HG02970 (cell line): ENCODE measurements at regions not wholly inside any gene's neighbourhood (a gene's known extent, or its start where the extent isn't known, plus 50 kb on each side); places are given as distances from the start of the nearest gene placed in this dataset.
"Not testable (repeated sequence)": the region's sequence is repeated elsewhere in the genome, so short reads cannot be mapped to it uniquely, and the experiment has no call there.

Experiments
- ATAC-seq: cut with Tn5 transposase; IDR thresholded peaks from one replicate; pipeline ENCODE4 v1.9.1; 2021; ENCODE audit warnings: mild to moderate bottlenecking, moderate library complexity, moderate number of reproducible peaks; ENCODE audit not compliant: unreplicated experiment, low FRiP score

DNA sequence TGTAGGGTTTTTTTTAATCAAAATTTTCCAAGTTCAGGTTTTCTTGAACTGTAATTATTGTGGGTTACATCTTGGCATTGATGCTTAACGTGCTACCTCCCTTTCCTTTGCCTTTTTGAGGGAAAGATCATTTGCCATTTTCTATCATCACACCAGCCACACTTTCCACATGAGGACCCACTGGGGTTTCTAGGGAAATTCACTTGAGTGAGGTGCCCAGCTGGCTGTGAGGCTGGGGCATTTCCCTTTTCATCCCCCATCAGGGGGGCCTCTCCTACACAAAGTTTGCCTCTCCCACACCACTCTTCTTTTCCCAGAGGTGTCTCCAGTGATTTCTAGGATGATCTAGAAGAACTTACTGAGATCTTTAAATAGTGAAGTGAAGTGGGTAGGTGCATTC is 335.7 kb downstream of the BMP4 start:
- no peak for ATAC-seq

DNA sequence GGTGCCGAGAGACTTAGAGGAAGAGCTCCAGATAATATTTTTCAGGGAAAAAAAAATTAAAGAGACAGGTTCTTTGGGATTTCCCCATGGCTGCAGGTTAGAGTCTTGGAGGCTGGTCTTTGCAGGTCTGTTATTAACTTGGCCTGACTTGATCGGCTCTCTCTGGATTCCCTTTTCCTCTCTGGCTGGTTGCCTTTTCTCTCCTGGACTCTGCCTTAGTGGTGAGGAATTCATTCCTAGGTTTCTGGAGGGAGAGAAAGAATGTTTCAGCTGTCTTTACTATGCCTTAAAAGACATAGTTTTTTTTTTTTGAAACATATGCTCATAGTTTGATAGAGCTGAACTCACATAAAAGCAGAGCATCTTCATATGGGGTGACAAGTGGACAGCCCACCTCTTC is 336.3 kb downstream of the BMP4 start:
- no peak for ATAC-seq

DNA sequence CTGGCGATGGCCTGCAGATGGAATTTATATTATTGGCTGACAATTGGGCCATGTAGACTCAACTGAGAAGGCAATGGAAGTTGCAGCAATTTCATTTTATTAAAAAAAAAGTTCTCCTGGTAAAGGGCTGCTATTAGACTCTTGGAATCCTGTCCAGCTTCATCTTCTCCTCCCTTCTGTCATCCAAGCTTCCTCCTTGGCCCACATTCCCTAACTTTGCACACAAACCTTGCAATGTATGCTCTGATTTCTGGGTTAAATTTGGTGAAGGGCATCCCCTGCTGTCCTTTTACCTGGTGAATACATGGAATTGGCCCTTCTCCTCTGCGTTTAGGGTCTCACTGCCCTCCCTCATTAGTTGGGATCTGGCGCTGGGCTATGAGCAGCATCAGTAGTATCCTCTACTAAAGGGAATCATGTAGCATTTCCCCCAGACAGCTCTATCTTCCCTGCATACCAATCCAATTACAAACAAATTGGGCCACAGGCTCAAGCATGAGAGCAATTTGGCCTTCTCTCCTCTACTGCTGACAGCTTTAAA is 336.9 kb downstream of the BMP4 start:
- no peak for ATAC-seq

DNA sequence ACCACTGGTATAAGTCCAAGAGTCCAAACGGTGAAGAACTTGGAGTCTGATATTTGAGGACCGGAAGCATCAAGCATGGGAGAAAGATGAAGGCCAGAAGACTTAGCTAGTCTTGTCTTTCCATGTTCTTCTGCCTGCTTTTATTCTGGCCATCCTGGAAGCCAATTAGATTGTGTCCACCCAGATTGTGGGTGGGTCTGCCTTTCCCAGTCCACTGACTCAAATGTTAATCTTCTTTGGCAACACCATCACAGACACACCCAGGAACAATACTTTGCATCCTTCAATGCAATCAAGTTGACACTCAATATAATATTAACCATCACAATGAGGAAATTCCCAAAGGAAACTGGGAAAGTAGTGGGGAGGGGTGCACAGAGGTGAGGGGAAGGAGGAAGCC is 340.1 kb downstream of the BMP4 start:
- not testable (repeated sequence) for ATAC-seq

DNA sequence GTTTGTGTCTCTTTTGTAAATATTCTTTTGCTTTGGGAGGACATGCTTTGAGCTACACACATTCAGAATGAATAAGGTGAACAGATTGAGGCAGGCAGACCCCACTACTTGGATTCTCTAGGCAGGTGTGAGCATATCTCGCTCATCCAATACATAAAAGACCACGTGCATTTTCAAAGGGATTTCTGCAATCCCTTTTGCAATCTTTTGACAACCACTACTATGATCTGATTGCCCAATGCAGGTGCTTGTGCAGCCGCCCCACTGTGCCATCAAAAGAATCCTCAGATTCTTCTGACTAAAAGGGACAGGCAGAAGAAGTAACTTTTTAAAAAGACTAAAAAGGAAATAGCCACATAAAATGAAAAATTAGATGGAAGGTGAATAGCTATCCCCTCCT is 341.4 kb downstream of the BMP4 start:
- no peak for ATAC-seq

DNA sequence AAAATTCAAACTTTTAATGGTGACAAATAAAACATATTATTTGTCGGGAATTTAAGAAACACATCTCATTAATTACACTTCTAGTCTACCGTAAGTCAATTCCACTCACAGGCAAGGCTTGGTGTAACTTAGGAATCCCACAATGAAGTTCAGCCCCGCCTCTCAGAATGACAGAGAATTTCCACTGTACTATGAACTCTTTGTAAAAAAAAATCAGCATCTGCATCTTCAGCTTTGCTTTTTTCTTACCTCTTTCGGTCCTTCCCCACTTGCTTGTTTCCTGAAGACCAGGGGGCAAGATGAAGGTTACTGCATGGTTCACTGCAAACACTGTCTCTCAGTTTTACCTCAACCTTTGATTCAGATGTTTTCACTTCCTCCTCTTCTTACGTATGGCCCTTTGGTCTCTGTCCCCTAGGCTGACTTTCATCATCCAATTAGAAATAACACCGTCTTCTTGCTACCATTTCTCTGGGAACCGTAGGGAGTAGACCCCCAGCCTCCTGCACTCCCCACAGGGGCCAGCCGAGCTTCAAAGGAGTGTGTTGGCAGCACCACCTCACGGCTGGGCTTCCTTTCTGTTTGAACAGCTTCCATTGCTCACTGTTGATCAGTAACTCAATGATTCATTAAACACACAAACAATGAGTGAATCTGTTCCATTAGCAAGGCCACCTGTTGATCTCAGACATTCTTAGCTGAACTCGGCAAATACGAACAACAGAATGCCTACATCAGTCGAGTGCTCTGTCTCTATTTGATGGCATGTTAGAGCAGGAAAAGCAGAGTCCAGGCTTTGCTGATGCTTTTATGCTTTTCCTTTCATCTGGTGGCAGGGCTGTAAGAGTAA is 343.0 kb downstream of the BMP4 start:
- peak; percentile 98 for ATAC-seq

DNA sequence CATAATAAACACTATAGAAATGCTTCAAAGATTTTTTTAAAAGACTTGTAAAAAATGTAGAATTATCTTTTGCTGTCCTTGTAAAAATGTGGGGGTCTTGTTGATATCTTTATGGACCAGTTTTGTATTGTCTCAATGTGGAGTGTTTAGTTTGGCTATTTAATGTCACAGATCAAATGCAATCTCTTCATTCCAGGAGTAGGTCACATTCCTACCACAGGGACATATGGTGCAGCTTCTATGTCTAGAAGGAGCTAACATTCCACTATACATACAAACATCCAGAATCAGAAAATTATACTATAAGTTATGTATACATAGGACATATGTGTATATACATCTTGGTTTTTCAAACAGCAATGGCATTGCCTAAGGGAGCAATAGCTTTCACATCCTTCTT is 345.7 kb downstream of the BMP4 start:
- ATAC-seq: no peak

DNA sequence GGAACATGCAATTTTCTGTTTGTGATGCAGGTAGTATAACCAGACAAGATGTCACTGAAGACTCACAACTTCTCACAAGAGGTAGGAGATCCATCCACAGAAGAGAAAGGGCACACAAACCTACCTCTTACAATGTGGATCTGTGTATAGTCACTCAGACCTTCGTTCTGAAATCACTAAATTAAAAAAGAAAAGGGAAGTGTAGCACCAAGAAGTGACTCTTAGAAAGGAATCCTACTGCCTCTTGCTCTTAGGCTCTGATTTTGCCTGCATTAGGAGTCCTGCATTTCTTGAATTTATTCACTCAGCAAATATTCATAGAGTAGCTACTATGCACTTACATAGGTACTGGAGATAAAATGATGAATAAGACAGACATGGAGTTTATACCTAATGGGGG is 347.6 kb downstream of the BMP4 start:
- ATAC-seq: no peak

DNA sequence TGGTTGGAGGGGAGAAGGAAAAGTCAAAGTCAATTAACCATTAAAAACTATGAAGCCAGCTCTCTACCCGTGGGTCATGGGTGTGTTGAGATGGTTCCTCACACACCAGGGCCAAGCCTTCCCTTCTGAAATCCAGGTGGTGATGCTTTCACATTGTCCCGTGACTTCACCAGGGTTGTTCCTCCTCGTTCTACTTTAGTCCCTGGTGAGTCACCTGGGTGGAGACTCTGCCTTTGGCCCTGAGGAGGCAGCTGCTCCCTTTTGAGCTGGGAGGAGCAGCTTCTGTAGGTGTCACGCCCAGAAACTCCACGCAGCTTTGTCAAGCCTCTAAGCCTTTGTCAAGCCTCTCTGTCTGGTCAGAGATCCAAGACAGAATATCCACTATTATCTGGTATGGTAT is 348.3 kb downstream of the BMP4 start:
- no peak for ATAC-seq

DNA sequence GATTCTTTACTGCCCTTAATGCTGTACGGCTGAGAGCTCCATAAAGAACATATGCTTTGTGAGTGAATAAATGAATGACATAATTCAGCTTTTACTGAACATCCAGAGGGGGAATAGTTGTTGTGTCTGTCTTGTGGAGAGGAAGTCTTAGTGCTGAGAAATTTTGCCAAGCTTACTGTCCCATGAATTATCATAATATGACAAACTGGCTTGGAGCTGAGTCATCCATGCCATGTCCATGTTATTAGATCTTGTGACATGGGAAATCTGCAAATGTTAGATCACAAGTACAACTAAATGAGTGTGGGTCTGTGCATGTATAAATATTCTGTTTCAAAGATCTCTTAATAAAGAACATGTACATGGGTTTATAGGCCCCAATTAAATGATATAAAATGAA is 350.4 kb downstream of the BMP4 start:
- ATAC-seq: no peak

DNA sequence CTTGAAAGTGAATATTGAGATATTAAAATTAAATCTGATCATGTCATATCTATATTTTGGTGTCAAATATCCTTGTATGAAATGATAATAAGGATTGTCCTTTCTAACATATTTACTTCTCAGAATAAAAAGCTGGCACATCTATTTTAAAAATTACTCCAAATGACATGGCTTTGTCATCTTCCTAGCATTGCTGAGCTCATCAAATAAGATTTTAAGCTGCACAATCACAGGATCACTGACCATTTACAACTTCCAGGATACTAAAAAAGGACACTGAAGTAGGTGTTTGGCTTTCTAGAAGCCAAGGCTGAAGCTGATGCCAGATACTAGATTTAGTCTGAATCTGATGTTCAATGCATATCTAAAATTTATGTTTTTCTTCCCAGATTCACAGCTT is 351.1 kb downstream of the BMP4 start:
- ATAC-seq: no peak

DNA sequence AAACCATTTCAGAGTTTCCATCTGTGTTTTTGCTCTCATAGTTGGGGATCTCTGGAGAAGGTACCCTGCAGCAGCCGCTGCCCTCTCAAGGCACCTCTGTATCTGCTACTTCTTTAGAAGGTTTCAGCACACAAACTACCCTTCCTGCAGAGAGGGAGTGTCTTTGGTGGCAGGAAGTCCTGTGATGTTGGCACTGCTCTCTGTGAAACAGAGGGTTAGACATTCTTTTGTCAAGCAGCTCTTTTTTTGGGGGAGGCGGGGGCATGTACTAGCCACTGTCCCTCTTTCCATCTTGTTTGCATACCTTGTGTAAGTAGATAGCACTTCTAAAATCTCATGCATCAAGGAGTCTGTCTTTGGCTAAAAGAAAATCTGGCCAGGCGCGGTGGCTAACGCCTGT is 352.6 kb downstream of the BMP4 start:
- ATAC-seq: no peak

DNA sequence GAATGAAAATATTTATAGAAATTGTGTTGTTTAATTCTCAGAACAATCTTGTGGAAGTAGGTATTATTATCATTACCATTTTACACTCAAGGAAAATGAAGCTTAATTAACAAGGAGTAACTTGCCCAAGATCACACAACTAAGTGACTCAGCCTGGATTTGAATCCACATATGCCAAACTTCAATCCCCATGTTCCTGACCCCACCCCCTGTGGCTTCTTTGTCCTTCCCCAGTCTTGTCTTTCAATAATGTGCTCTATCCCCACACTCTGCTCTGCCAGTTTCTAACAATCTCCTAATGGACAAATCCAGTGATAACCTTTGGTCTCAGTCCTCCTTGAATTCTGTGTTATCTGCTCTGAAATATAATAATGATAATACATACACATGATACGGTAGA is 355.2 kb downstream of the BMP4 start:
- no peak for ATAC-seq

DNA sequence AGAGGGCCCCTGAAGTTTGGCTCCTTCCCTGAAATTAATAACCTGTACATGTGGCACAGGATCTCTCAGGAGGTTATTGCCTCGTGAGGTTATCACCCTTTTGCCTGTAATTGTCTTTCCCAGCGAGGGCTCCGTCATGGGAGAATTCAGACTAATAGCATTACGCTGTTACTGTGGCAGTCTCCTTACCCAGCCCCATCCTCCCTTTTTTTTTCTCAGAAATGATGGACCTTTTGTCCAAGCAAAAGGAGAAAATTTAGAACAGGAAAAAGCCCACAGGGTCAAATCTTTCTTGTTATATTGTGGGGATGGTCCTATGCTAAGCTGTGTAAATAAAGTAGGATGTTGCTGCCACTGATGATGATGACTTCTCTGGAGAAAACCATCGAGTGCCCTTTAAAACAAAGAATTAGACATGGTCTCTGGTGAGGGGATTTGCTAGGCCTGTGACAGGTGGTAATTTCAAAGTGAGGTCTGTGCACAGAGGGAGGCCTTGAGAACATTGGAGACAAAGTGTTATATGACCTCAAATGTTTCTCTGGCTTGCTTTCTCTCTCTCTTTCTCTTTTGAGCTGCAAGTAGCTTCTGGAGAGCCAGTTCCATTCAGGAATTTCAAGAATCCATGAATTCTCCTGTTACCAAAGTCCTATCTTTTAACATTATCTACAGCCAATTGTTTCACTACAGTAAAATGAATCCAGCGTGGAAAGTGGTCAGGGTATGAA is 357.2 kb downstream of the BMP4 start:
- ATAC-seq: no peak

DNA sequence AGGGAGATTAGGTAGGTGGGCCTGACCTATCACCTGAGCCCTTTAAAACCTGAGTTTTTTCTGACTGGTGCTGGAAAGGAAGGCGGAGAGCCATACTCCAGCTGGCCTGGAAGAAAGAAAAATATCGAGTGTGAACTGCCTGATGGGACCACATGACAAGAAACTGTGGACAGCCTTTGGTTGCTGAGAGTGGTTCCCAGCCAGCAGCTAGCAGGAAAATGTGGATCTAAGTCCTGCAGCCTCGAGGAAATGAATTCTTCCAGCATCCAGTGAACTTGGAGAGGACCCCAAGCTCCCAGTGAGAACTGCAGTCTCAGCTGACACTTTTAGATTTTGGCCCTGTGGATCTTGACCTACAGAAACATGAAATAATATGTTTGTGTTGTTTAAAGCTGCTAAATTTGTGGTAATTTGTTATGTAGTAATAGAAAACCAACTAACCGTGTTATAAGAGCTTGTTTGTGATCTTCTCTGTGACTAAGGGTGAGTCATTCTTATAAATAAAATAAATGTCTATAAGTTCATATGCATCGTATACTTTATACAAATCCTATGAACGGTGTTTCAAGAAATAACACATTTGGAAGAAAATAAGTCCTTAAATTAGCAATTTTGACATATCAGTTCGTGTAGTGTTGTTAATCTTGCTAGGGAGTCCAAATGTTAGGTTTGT is 359.6 kb downstream of the BMP4 start:
- ATAC-seq: no peak

DNA sequence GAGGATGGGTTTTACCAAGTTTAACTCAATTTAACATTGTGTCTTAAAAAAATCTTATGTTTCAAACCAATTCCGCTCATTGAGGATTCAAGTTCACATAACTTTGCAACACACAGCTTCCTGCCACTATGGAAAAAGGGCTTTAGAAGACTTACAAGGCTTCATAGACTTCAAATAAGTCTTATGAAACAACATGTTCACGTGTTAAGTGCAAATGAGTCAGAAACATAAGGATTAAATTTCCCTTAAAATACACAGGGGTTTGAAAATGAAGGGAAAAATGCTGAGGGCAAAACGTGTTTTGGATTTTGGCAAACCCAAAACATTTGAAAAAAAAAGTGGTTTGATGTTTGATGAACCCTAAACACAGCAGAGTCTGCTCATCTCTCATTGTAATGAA is 364.8 kb downstream of the BMP4 start:
- no peak for ATAC-seq

DNA sequence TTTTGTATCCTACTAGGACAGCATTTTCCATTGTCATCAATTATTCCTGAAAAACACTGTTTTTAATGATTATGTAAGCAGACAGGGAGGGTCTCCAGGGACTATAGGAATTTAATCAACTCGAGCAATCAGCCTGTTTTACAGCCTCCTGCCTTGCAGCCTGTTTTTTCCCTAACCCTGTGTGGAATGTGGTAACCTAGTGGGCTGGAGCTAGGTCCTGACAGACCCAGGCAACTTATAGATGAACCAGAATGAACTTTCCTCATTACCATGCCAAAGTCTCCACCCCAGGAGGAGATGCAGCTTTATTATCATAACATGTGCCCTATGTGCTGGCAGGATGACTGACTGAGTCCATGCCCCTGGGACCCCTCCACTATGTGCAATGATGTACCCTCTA is 375.1 kb downstream of the BMP4 start:
- no peak for ATAC-seq

DNA sequence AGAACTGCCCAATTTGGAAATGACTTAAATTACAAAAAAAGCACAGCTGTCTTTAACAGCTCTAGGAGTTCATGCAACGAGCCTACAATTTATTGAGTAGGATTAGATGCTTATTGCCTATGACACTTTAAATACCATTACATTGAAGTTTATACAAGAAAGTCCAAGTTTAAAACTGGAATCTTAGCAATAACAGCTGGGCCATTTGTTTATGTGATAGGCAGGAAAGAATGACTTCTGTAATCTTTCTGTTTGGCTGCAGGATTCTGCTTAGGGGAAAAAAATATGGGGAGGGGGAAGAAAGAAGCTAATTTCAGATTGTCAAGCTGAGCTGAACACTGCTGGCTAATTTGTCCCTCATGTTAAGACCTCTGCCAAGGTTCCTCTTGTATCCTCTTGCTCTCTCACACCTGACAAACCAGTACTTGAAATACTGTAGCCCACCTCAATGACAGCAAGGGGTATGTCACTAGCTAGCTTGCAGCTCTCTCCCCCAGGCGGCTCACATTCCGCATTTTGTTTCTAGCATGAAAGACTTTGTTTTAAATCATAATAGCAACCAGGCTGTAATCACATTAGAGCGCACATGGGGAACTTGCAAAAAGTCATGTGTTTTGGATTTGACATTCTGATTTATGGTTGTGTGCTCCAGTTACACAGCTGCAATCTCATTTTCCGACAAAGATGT is 384.8 kb downstream of the BMP4 start:
- no peak for ATAC-seq

DNA sequence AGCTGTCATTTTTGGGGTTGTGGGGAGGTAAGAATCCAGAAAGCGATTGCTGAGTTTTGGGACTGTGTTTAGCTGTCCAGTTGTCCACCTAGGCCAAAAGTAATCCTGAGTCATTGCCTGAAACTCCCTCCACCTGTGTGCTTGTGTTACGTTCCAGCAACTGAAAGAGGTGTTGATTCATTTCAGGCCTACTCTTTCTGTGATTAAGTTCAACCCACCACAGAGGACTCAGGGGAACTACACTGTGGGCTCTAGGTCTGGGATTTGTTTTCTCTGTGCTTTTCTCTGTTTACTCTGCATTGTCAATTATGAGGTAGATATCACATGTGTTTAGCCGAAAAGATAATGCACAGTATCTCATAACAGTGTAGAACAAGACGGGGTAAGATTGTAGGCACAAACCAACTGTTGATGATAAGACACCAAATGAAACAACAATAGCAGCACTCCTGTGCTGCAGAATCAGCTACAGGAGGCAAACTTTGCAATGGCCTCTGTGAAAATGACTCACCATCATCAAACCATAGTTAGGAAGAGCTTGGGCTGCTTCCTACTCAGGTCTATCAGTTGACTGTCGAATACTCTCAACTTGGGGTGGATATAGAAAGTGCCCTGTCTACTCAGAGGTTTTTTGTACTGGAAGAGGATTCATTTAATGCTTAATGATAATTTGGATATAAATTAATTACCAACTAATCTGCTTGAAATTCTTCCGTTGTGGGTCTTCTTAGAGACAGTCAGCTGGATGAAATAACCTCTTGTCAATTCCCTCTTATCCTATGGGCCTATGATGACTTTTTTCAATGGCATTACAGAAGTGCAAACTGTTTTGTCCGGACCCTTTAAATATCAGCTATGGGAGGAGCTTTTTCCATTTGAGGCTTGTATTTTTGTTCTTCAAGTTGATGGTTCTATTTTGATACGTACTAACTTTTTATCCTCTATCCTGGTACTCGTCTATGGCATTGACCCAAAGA is 385.9 kb downstream of the BMP4 start:
- ATAC-seq: peak; percentile 95

DNA sequence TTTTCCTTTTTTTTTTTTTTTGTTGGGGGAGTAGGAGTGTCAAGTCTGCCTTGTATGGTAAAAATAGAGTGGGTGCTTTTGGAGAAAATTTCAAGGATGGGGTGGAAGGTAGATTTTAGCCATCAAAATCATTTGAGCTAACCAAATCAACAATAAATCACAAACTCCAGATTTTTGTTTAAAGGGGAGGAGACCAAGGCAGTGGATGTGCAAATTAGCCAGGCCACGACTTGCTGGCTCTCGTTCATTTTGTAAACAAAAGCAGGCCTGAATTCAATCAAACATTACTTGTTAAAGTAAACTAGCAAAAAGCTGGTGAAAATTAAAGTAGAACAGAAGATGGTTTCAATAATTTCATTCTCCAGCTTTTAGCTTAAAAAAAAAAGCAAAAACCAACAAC is 387.2 kb downstream of the BMP4 start:
- no peak for ATAC-seq
